PC-3 (cell line): ENCODE measurements at regions not wholly inside any gene's neighbourhood (a gene's known extent, or its start where the extent isn't known, plus 50 kb on each side); places are given as distances from the start of the nearest gene placed in this dataset.

ENCODE experiments used
- ATAC-seq: fragments of 200-7000 bp; cut with Tn5 transposase; 2 replicates; pipeline ENCODE4 v1.9.1; 2020; ENCODE audit warnings: mild to moderate bottlenecking, moderate library complexity
- BruUV-seq: library from RNA; stranded (reverse); fragments of 400-500 nt; replicated peaks from 2 replicates; lab custom pipeline; 2021; lab: Mats Ljungman, UMichigan
- CTCF ChIA-PET: fragments of 300-600 bp; sonication (Branson Sonifier 250); formaldehyde crosslinking; loops from one replicate; lab custom pipeline; 2022; ENCODE audit warnings: antibody characterized with exemption; lab: Charles Lee
- POLR2A ChIA-PET: fragments of 300-600 bp; sonication (Branson Sonifier 250); formaldehyde crosslinking; loops from one replicate; lab custom pipeline; 2022; ENCODE audit warnings: antibody characterized with exemption; ENCODE audit not compliant: unreplicated experiment; lab: Charles Lee
- DNase-seq: peaks from one replicate; pipeline ENCODE4 v3.0.0-alpha.2; 2015
- H2AFZ ChIP-seq: fragments of 300-600 bp; sonication (generic); 2 replicates; pipeline ENCODE4 v1.6.0; 2016; ENCODE audit warnings: antibody characterized with exemption, low read length
- H3F3A ChIP-seq: fragments of 300-600 bp; sonication (generic); one replicate; pipeline ENCODE4 v1.6.0; 2017; ENCODE audit warnings: antibody characterized with exemption, low read length, control low read depth, mild to moderate bottlenecking; ENCODE audit not compliant: unreplicated experiment
- H3K27ac ChIP-seq: fragments of 300-600 bp; sonication (generic); 2 replicates; pipeline ENCODE4 v1.5.1; 2016; ENCODE audit warnings: mild to moderate bottlenecking, low read length
- H3K27me3 ChIP-seq: fragments of 300-600 bp; sonication (generic); 2 replicates; pipeline ENCODE4 v1.6.1; 2016; ENCODE audit warnings: low read length, mixed read lengths
- H3K36me3 ChIP-seq: fragments of 300-600 bp; sonication (generic); 2 replicates; pipeline ENCODE4 v1.6.1; 2016; ENCODE audit warnings: low read depth, mixed run types, low read length, mixed read lengths
- H3K4me1 ChIP-seq: fragments of 300-600 bp; sonication (generic); 2 replicates; pipeline ENCODE4 v1.5.1; 2016; ENCODE audit warnings: low read length; ENCODE audit not compliant: insufficient read depth
- H3K4me2 ChIP-seq: fragments of 300-600 bp; sonication (generic); 2 replicates; pipeline ENCODE4 v1.6.0; 2016; ENCODE audit warnings: low read length
- H3K4me3 ChIP-seq: fragments of 300-600 bp; sonication (generic); 2 replicates; pipeline ENCODE4 v1.5.1; 2016; ENCODE audit warnings: mild to moderate bottlenecking, low read length, mixed read lengths
- H3K79me2 ChIP-seq: fragments of 300-600 bp; sonication (generic); 2 replicates; pipeline ENCODE4 v1.6.1; 2017; ENCODE audit warnings: low read length, mixed read lengths
- H3K9ac ChIP-seq: fragments of 300-600 bp; sonication (generic); 2 replicates; pipeline ENCODE4 v1.6.0; 2016; ENCODE audit warnings: mild to moderate bottlenecking, low read length
- H3K9me2 ChIP-seq: fragments of 300-600 bp; sonication (generic); replicated peaks from 2 replicates; pipeline ENCODE4 v1.6.1; 2016; ENCODE audit warnings: mixed run types, low read length, mixed read lengths
- H3K9me3 ChIP-seq: fragments of 300-600 bp; sonication (generic); 2 replicates; pipeline ENCODE4 v1.6.1; 2016; ENCODE audit warnings: low read length, mixed read lengths
- H4K20me1 ChIP-seq: fragments of 300-600 bp; sonication (generic); 2 replicates; pipeline ENCODE4 v1.6.1; 2016; ENCODE audit warnings: low read length, mixed read lengths
- CTCF ChIP-seq: fragments of 300-600 bp; sonication (generic); conservative IDR thresholded peaks from 2 replicates; pipeline ENCODE4 v1.5.1; 2017; ENCODE audit warnings: antibody characterized with exemption, low read depth, mild to moderate bottlenecking, low read length
- EZH2 ChIP-seq: fragments of 300-600 bp; sonication (generic); IDR thresholded peaks from one replicate; pipeline ENCODE4 v1.6.1; 2017; ENCODE audit warnings: antibody characterized with exemption, mild to moderate bottlenecking, low read length; ENCODE audit not compliant: unreplicated experiment
- EZH2phosphoT487 ChIP-seq: fragments of 300-600 bp; sonication (generic); IDR thresholded peaks from 2 replicates; pipeline ENCODE4 v1.6.1; 2018; ENCODE audit warnings: mild to moderate bottlenecking, antibody characterized with exemption, low read length, borderline replicate concordance
- intact Hi-C: fragments of 100-400 bp; cut with micrococcal nuclease; formaldehyde crosslinking; loops from 2 replicates; pipeline ENCODE4 v1.9.0; 2023

GRCh38 chr20:47862574-47863240, 77.4 kb upstream of the SULF2 start:
- Histone ChIP-seq H2AFZ (peak overlapping the region; percentile 4; the same call in 1 of the 2 replicates), H3K4me2 (no peak overlapping the region), H3K9ac (no peak overlapping the region), H3F3A (no peaks in the 10 kb centered on the region), H3K36me3 (no peaks in the 10 kb centered on the region), H3K9me3 (no peaks in the 10 kb centered on the region), H3K79me2 (no peaks in the 10 kb centered on the region), H3K4me1 (peaks cover 15% of the 10 kb centered on the region), H3K27me3 (no peaks in the 10 kb centered on the region), H3K27ac (no peak overlapping the region), H3K4me3 (no peak overlapping the region), H3K9me2 (no peaks in the 10 kb centered on the region), H4K20me1 (no peaks in the 10 kb centered on the region)
- ATAC-seq, result no peak
- POLR2A ChIA-PET, result no interaction called here
- TF ChIP-seq CTCF (no peak), EZH2phosphoT487 (no peak), EZH2 (no peak)
- CTCF ChIA-PET, result no interaction called here
- no TSS peak for BruUV-seq
- intact Hi-C loops, result no loop called here
- DNase-seq, result no peak

GRCh38 chr20:47861116-47861515, 75.8 kb upstream of the SULF2 start:
- H3K9ac ChIP-seq, result no peak overlapping the region
- H3K9me2 ChIP-seq, result no peaks in the 10 kb centered on the region
- intact Hi-C loops, result no loop called here
- no peaks in the 10 kb centered on the region for H3K27me3 ChIP-seq
- H3K36me3 ChIP-seq, result no peaks in the 10 kb centered on the region
- no peak overlapping the region for H3K27ac ChIP-seq
- no TSS peak for BruUV-seq
- no peak overlapping the region for H3K4me2 ChIP-seq
- TF ChIP-seq EZH2phosphoT487 (no peak), EZH2 (no peak), CTCF (no peak)
- no peaks in the 10 kb centered on the region for H3K9me3 ChIP-seq
- ATAC-seq (no peak), DNase-seq (no peak)
- POLR2A ChIA-PET, result no interaction called here
- H3K4me3 ChIP-seq, result no peak overlapping the region
- no peak overlapping the region for H2AFZ ChIP-seq
- CTCF ChIA-PET, result no interaction called here
- no peaks in the 10 kb centered on the region for H3F3A ChIP-seq
- H3K79me2 ChIP-seq, result no peaks in the 10 kb centered on the region
- no peaks in the 10 kb centered on the region for H4K20me1 ChIP-seq
- peaks cover 15% of the 10 kb centered on the region for H3K4me1 ChIP-seq

- ATAC-seq (no peak), DNase-seq (no peak)
- Histone ChIP-seq H3K4me1 (peaks cover 15% of the 10 kb centered on the region), H3K4me2 (no peak overlapping the region), H3K27me3 (no peaks in the 10 kb centered on the region), H3K79me2 (no peaks in the 10 kb centered on the region), H3K9me3 (no peaks in the 10 kb centered on the region), H3F3A (no peaks in the 10 kb centered on the region), H3K27ac (no peak overlapping the region), H3K4me3 (no peak overlapping the region), H3K9ac (no peak overlapping the region), H3K9me2 (no peaks in the 10 kb centered on the region), H3K36me3 (no peaks in the 10 kb centered on the region), H2AFZ (no peak overlapping the region), H4K20me1 (no peaks in the 10 kb centered on the region)
- CTCF ChIA-PET, result no interaction called here
- no TSS peak for BruUV-seq
- no peak for TF ChIP-seq CTCF
- TF ChIP-seq EZH2, result no peak
- no peak for TF ChIP-seq EZH2phosphoT487
- intact Hi-C loops, result no loop called here
- POLR2A ChIA-PET, result no interaction called here
Observed at GRCh38 chr20:47860049-47860830, 75.0 kb upstream of the SULF2 start.
